Sigmoid colon (tissue), 6 donors: ENCODE measurements at regions not wholly inside any gene's neighbourhood (a gene's known extent, or its start where the extent isn't known, plus 50 kb on each side); places are given as distances from the start of the nearest gene placed in this dataset.

Experiments used
- DNase-seq: peaks from one replicate; pipeline ENCODE4 v3.0.0-alpha.2; 2019
- H3K27ac ChIP-seq, 4 donors: fragments of 200-600 bp; sonication (generic); one replicate each; pipeline ENCODE4 v1.5.1; 2016 to 2019; ENCODE audit warnings: mild to moderate bottlenecking in 1 of 4
- H3K27me3 ChIP-seq, 3 donors: fragments of 200-600 bp; sonication (generic); one replicate each; pipeline ENCODE4 v1.5.1; 2019; ENCODE audit warnings: mild to moderate bottlenecking in 1 of 3
- H3K36me3 ChIP-seq, 4 donors: fragments of 200-600 bp; sonication (generic); one replicate each; pipeline ENCODE4 v1.5.1; 2016 to 2019
- H3K4me1 ChIP-seq, 4 donors: fragments of 200-600 bp; sonication (generic); one replicate each; pipeline ENCODE4 v1.5.1; 2017 to 2019
- H3K4me3 ChIP-seq, 4 donors: fragments of 200-600 bp; sonication (generic); one replicate each; pipeline ENCODE4 v1.5.1; 2017 to 2019; ENCODE audit warnings: mild to moderate bottlenecking in 2 of 4, moderate library complexity in 1 of 4
- H3K9me3 ChIP-seq, 4 donors: fragments of 200-600 bp in 3 of 4; sonication (generic) in 3 of 4; one replicate each; pipeline versions ENCODE4 v1.5.1 to v1.6.1; 2013 to 2019
- CTCF ChIP-seq, 4 experiments: fragments of 450-650 bp in 3 of 4; fragments of 200-600 bp in 1 of 4; IDR thresholded peaks; one replicate each; pipeline ENCODE4 v1.5.1; 2016 to 2019; ENCODE audit warnings: antibody characterized with exemption in 4 of 4, mild to moderate bottlenecking in 3 of 4, moderate library complexity in 2 of 4
- EP300 ChIP-seq, 4 donors: sonication (generic); formaldehyde crosslinking; IDR thresholded peaks; one replicate each; pipeline ENCODE4 v1.6.1; 2017; ENCODE audit warnings: antibody characterized with exemption in 4 of 4
- POLR2A ChIP-seq, 2 donors: fragments of 450-650 bp; IDR thresholded peaks; one replicate each; pipeline ENCODE4 v1.6.1; 2016; ENCODE audit warnings: antibody characterized with exemption in 2 of 2, mild to moderate bottlenecking in 2 of 2, moderate library complexity in 2 of 2
- POLR2AphosphoS5 ChIP-seq, 4 donors: sonication (generic); formaldehyde crosslinking; IDR thresholded peaks; one replicate each; pipeline ENCODE4 v1.6.1; 2017; ENCODE audit warnings: antibody characterized with exemption in 4 of 4
- WGBS, 2 donors: extraction: QIAGEN DNeasy Blood & Tissue Kit; methylation state at CpG; one replicate each; pipeline ENCODE4 v1.1.7; 2013; 5-methylcytosine and 5-hydroxymethylcytosine counted together
- intact Hi-C: fragments of 100-400 bp; cut with DNase I; formaldehyde crosslinking; loops from one replicate; pipeline ENCODE4 v1.15.1; 2023
- donor health status: healthy with polysubstance abuse.
- donor health status: healthy.

- no peak overlapping the region for H3K4me3 ChIP-seq
- no peak for TF ChIP-seq CTCF (IDR thresholded peaks at IDR 0.05)
- TF ChIP-seq POLR2AphosphoS5 (IDR thresholded peaks at IDR 0.05), result no peak
- TF ChIP-seq EP300 (IDR thresholded peaks at IDR 0.05), result no peak
- TF ChIP-seq POLR2A (IDR thresholded peaks at IDR 0.05), result no peak
- no peaks in the 10 kb centered on the region for H3K9me3 ChIP-seq
- H3K27me3 ChIP-seq, result no peaks in the 10 kb centered on the region
- H3K27ac ChIP-seq, result no peak overlapping the region
- WGBS, 2 donors, result 53 to 57% methylated on average over 7 of the region's 7 CpGs
- no peak for DNase-seq
- intact Hi-C loops, result no loop called here
- no peaks in the 10 kb centered on the region for H3K36me3 ChIP-seq
- peaks cover 0 to 11% (median 5%) of the 10 kb centered on the region in 4 donors for H3K4me1 ChIP-seq
Measured at GRCh38 chr1:218705911-218706893, 361.1 kb downstream of the TGFB2 start.

- H3K27me3 ChIP-seq, result no peaks in the 10 kb centered on the region
- no peaks in the 10 kb centered on the region for H3K36me3 ChIP-seq
- H3K4me3 ChIP-seq, result no peak overlapping the region
- H3K9me3 ChIP-seq, result no peaks in the 10 kb centered on the region
- intact Hi-C loops, result no loop called here
- 33 to 78% methylated on average over 1 of the region's 1 CpG for WGBS, 2 donors
- no peak for DNase-seq
- peaks cover 0 to 6% (median 2%) of the 10 kb centered on the region in 4 donors for H3K4me1 ChIP-seq
- no peak for TF ChIP-seq POLR2A (IDR thresholded peaks at IDR 0.05)
- TF ChIP-seq EP300 (IDR thresholded peaks at IDR 0.05), result no peak
- TF ChIP-seq POLR2AphosphoS5 (IDR thresholded peaks at IDR 0.05), result no peak
- no peak for TF ChIP-seq CTCF (IDR thresholded peaks at IDR 0.05)
- H3K27ac ChIP-seq, result no peak overlapping the region
Measured at GRCh38 chr1:218711001-218711400, 365.9 kb downstream of the TGFB2 start.

GRCh38 chr1:218711884-218712674 lies 366.9 kb downstream of the TGFB2 start:
- TF ChIP-seq CTCF (IDR thresholded peaks at IDR 0.05) (no peak), EP300 (IDR thresholded peaks at IDR 0.05) (no peak), POLR2AphosphoS5 (IDR thresholded peaks at IDR 0.05) (peak in 1 of 4 donors; percentile 26)
- WGBS, 2 donors, result 61 to 79% methylated on average over 9 of the region's 9 CpGs
- Histone ChIP-seq H3K27ac (no peak overlapping the region), H3K4me3 (no peak overlapping the region), H3K27me3 (no peaks in the 10 kb centered on the region), H3K4me1 (no peaks in the 10 kb centered on the region), H3K9me3 (no peaks in the 10 kb centered on the region), H3K36me3 (no peaks in the 10 kb centered on the region)
- intact Hi-C loops, result no loop called here
- peak; percentile 71 for DNase-seq

- Histone ChIP-seq H3K36me3 (no peaks in the 10 kb centered on the region), H3K9me3 (no peaks in the 10 kb centered on the region), H3K4me3 (no peak overlapping the region), H3K27me3 (no peaks in the 10 kb centered on the region), H3K27ac (no peak overlapping the region), H3K4me1 (peaks cover 0 to 2% (median 0%) of the 10 kb centered on the region in 4 donors)
- WGBS, 2 donors, result 77 to 89% methylated on average over 5 of the region's 5 CpGs
- TF ChIP-seq POLR2A (IDR thresholded peaks at IDR 0.05), result no peak
- no peak for TF ChIP-seq EP300 (IDR thresholded peaks at IDR 0.05)
- no peak for TF ChIP-seq POLR2AphosphoS5 (IDR thresholded peaks at IDR 0.05)
- TF ChIP-seq CTCF (IDR thresholded peaks at IDR 0.05), result no peak
- intact Hi-C loops, result no loop called here
- no peak for DNase-seq
Measured at GRCh38 chr1:218712677-218713076, 367.5 kb downstream of the TGFB2 start.
